Liver (tissue), 3 donors: ENCODE measurements at regions not wholly inside any gene's neighbourhood (a gene's known extent, or its start where the extent isn't known, plus 50 kb on each side); places are given as distances from the start of the nearest gene placed in this dataset.

Experiments used
- ATF3 ChIP-seq: IDR thresholded peaks from 2 replicates; pipeline ENCODE4 v1.6.1; 2016; ENCODE audit warnings: antibody characterized with exemption
- CTCF ChIP-seq: fragments of 150-350 bp; IDR thresholded peaks from 2 replicates; pipeline ENCODE4 v1.5.1; 2017; ENCODE audit warnings: improper control_type of control experiment, low read depth, low read length; ENCODE audit not compliant: missing input control
- EGR1 ChIP-seq, 2 donors: IDR thresholded peaks; 2 replicates each; pipeline ENCODE4 v1.6.1; 2016 to 2018; ENCODE audit warnings: antibody characterized with exemption in 2 of 2, low read depth in 2 of 2
- GABPA ChIP-seq, 2 donors: IDR thresholded peaks in 1 of 2; conservative IDR thresholded peaks in 1 of 2; 2 replicates each; pipeline ENCODE4 v1.6.1; 2016; ENCODE audit warnings: antibody characterized with exemption in 2 of 2, mild to moderate bottlenecking in 1 of 2, moderate library complexity in 1 of 2
- HNF4A ChIP-seq, 2 donors: conservative IDR thresholded peaks; 2 replicates each; pipeline ENCODE4 v1.6.1; 2016; ENCODE audit warnings: antibody characterized with exemption in 2 of 2, mild to moderate bottlenecking in 2 of 2
- JUND ChIP-seq, 2 donors: IDR thresholded peaks; 2 replicates each; pipeline ENCODE4 v1.6.1; 2016; ENCODE audit warnings: antibody characterized with exemption in 2 of 2
- MAX ChIP-seq: IDR thresholded peaks from 2 replicates; pipeline ENCODE4 v1.6.1; 2016; ENCODE audit warnings: antibody characterized with exemption
- RAD21 ChIP-seq, 2 donors: IDR thresholded peaks; 2 replicates each; pipeline ENCODE4 v1.6.1; 2016; ENCODE audit warnings: antibody characterized with exemption in 2 of 2, mild to moderate bottlenecking in 2 of 2
- REST ChIP-seq: IDR thresholded peaks from 2 replicates; pipeline ENCODE4 v1.6.1; 2016; ENCODE audit warnings: antibody characterized with exemption, mild to moderate bottlenecking
- RXRA ChIP-seq, 2 donors: IDR thresholded peaks; 2 replicates each; pipeline ENCODE4 v1.6.1; 2017 to 2018; ENCODE audit warnings: antibody characterized with exemption in 2 of 2, mild to moderate bottlenecking in 1 of 2
- TAF1 ChIP-seq: conservative IDR thresholded peaks from 2 replicates; pipeline ENCODE4 v1.6.1; 2016; ENCODE audit warnings: antibody characterized with exemption, mild to moderate bottlenecking
- YY1 ChIP-seq: IDR thresholded peaks from 2 replicates; pipeline ENCODE4 v1.6.1; 2016; ENCODE audit warnings: antibody characterized with exemption, mild to moderate bottlenecking
- donor health status: healthy.
- donor health status: healthy.

GRCh38 chr6:163930012-163930411 is 515.5 kb downstream of the QKI start:
- TF ChIP-seq YY1 (no peak), REST (no peak), CTCF (no peak), TAF1 (no peak), RAD21 (IDR thresholded peaks at IDR 0.05) (no peak), ATF3 (no peak), GABPA (IDR thresholded peaks at IDR 0.05 in 1 of 2, conservative IDR thresholded peaks at IDR 0.05 in 1 of 2) (no peak), RXRA (IDR thresholded peaks at IDR 0.05) (no peak), HNF4A (conservative IDR thresholded peaks at IDR 0.05) (no peak), JUND (IDR thresholded peaks at IDR 0.05) (no peak), EGR1 (IDR thresholded peaks at IDR 0.05; ENCODE audit: low read depth in 2 of 2) (no peak), MAX (no peak)
